ENCODE measurements at regions not wholly inside any gene's neighbourhood (a gene's known extent, or its start where the extent isn't known, plus 50 kb on each side); places are given as distances from the start of the nearest gene placed in this dataset.

DNA sequence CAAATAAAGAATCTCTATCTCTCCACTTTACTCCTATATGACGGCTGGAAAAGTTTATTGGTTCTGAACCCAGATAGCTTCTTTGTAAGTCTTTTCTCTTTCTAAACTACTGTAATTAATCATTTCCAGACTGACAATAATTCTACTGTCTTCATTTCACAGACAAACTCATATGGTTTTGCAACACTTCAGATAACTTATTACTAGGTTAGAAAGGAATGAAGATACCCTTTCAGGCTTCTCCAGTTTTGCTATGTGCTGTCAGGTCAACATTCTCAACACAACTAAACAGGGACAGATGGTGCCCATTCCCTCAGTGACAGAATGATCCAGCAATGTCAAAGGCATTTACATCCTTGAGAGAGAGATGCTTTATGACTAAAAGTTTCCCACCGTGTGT, 198.5 kb upstream of the ITGA4 start:
- DNase-seq (ENCODE audit: extremely low spot score) = no peak

DNA sequence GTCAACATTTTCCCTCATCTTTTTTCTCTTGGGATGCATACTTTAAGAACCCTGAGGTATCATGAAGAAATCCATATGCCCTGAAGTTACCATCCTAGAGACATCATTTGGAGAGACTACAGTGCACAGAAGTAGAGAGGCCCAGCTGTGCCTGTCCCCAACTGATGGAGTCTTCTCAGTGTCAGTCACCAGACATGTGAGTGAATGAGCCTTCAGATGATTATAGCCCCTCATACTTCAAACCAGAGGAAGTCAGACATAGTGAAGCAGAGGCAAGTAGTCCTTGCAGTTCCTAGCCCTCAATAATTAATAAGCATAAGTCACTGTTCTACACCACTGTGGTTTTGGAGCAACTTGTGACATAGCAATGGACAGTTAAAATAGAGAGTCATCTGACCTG, 194.4 kb upstream of the ITGA4 start:
- intact Hi-C loops (cut with DNase I) = no loop called here
- Histone ChIP-seq H3K4me3 (no peak overlapping the region), H3K27ac (replicated peaks in 1 of 4) (no peak overlapping the region), H3K36me3 (no peaks in the 10 kb centered on the region), H3K4me1 (no peaks in the 10 kb centered on the region), H3K9me3 (no peaks in the 10 kb centered on the region), H3K27me3 (no peaks in the 10 kb centered on the region)
- DNase-seq (ENCODE audit: extremely low spot score) = no peak
- TF ChIP-seq POLR2A (IDR thresholded peaks at IDR 0.05; ENCODE audit: low read depth) = no peak
- TF ChIP-seq POLR2AphosphoS5 (IDR thresholded peaks at IDR 0.05) = no peak
- no peak for TF ChIP-seq EP300 (IDR thresholded peaks at IDR 0.05)
- TF ChIP-seq, protein P1, sequence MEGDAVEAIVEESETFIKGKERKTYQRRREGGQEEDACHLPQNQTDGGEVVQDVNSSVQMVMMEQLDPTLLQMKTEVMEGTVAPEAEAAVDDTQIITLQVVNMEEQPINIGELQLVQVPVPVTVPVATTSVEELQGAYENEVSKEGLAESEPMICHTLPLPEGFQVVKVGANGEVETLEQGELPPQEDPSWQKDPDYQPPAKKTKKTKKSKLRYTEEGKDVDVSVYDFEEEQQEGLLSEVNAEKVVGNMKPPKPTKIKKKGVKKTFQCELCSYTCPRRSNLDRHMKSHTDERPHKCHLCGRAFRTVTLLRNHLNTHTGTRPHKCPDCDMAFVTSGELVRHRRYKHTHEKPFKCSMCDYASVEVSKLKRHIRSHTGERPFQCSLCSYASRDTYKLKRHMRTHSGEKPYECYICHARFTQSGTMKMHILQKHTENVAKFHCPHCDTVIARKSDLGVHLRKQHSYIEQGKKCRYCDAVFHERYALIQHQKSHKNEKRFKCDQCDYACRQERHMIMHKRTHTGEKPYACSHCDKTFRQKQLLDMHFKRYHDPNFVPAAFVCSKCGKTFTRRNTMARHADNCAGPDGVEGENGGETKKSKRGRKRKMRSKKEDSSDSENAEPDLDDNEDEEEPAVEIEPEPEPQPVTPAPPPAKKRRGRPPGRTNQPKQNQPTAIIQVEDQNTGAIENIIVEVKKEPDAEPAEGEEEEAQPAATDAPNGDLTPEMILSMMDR (IDR thresholded peaks at IDR 0.05) = no peak

More for the DNA sequence above, 198.5 kb upstream of the ITGA4 start:
- Histone ChIP-seq H3K9me3 (no peaks in the 10 kb centered on the region), H3K27me3 (no peaks in the 10 kb centered on the region), H3K36me3 (no peaks in the 10 kb centered on the region), H3K4me3 (no peak overlapping the region), H3K27ac (replicated peaks in 1 of 4) (no peak overlapping the region), H3K4me1 (no peaks in the 10 kb centered on the region)
- WGBS = 56% methylated on average over 2 of the region's 2 CpGs
- intact Hi-C loops (cut with DNase I) = no loop called here
- TF ChIP-seq, protein P1 (IDR thresholded peaks at IDR 0.05) = no peak
- TF ChIP-seq POLR2A (IDR thresholded peaks at IDR 0.05; ENCODE audit: low read depth) (no peak), POLR2AphosphoS5 (IDR thresholded peaks at IDR 0.05) (no peak), EP300 (IDR thresholded peaks at IDR 0.05) (no peak)

DNA sequence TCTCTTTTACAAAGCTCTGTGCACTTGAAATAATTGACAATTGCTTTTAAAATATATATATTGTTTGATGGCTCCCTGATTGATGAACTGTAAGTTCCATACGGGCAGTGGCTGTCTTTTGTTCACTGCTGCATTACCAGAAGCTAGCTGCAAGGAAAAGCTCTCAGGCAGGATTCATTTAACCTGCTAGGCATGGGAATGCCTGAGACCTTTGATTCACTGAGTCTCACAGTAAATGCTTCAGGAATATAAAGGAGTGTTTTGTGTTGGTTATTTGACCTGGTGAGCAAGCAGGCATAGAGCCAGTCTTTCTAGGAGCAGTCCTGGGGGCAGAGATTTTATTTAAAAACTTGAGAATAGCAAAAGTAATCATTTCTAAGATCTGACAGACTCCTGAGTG, 193.2 kb upstream of the ITGA4 start:
- TF ChIP-seq EP300 (IDR thresholded peaks at IDR 0.05) (no peak), POLR2AphosphoS5 (IDR thresholded peaks at IDR 0.05) (no peak), POLR2A (IDR thresholded peaks at IDR 0.05; ENCODE audit: low read depth) (no peak)
- TF ChIP-seq, protein P1 (IDR thresholded peaks at IDR 0.05) = no peak
- no peaks in the 10 kb centered on the region for H3K36me3 ChIP-seq
- H3K4me1 ChIP-seq = no peaks in the 10 kb centered on the region
- no peak overlapping the region for H3K27ac ChIP-seq (replicated peaks in 1 of 4)
- no peaks in the 10 kb centered on the region for H3K27me3 ChIP-seq
- DNase-seq (ENCODE audit: extremely low spot score) = no peak
- WGBS = 41% methylated on average over 1 of the region's 1 CpG
- intact Hi-C loops (cut with DNase I) = no loop called here
- no peak overlapping the region for H3K4me3 ChIP-seq
- H3K9me3 ChIP-seq = no peaks in the 10 kb centered on the region

DNA sequence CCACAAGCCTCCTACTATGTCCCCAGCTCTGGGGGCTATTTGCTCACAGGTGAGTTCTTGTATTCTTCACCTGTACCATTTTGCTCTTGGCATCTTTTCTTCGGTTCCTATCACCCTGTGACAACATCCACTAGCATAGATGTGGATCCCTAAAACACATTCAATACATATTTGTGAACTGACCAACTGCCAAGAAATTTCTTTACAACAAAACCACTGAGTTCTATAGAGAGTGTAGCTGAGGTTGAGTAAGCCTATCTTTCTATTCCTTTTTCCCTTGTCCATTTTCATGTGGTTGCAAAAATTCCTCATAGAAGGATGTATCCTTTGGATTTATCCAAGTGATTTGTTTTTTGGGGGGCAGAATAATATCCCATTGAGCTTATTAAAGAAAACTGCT, 192.7 kb upstream of the ITGA4 start:
- TF ChIP-seq, protein P1 (IDR thresholded peaks at IDR 0.05) = no peak
- no peak for TF ChIP-seq POLR2AphosphoS5 (IDR thresholded peaks at IDR 0.05)
- TF ChIP-seq POLR2A (IDR thresholded peaks at IDR 0.05; ENCODE audit: low read depth) = no peak
- no peak for TF ChIP-seq EP300 (IDR thresholded peaks at IDR 0.05)
- Histone ChIP-seq H3K27me3 (no peaks in the 10 kb centered on the region), H3K4me1 (no peaks in the 10 kb centered on the region), H3K36me3 (no peaks in the 10 kb centered on the region), H3K9me3 (no peaks in the 10 kb centered on the region), H3K4me3 (no peak overlapping the region), H3K27ac (replicated peaks in 1 of 4) (no peak overlapping the region)
- intact Hi-C loops (cut with DNase I) = no loop called here
- WGBS = 83% methylated on average over 1 of the region's 1 CpG
- no peak for DNase-seq (ENCODE audit: extremely low spot score)

DNA sequence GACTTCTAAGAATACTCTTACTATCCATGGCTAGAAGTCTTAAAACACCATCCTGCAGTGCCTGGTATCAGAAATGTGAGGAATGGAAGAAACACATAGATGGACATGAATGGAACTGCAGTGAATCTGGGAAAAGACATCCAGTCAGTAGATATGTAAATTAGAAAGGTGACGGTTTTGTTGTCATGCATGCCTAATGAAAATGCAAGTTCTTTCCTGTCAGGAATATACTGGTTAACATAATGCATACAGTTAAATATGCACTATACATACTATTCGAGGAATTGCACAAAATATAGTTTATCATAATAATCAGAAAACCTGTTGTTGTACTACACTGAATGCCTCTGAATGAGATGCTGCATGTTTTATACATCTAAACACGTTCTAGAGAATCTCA, 190.6 kb upstream of the ITGA4 start:
- 84% methylated on average over 3 of the region's 3 CpGs for WGBS
- TF ChIP-seq POLR2A (IDR thresholded peaks at IDR 0.05; ENCODE audit: low read depth) = no peak

More for the DNA sequence above, 190.6 kb upstream of the ITGA4 start:
- Histone ChIP-seq H3K36me3 (no peaks in the 10 kb centered on the region), H3K27ac (replicated peaks in 1 of 4) (no peak overlapping the region), H3K9me3 (no peaks in the 10 kb centered on the region), H3K27me3 (no peaks in the 10 kb centered on the region), H3K4me3 (no peak overlapping the region), H3K4me1 (no peaks in the 10 kb centered on the region)
- no peak for DNase-seq (ENCODE audit: extremely low spot score)
- intact Hi-C loops (cut with DNase I) = no loop called here

All from esophagus muscularis mucosa (tissue), 4 donors.